CD8-positive, alpha-beta memory T cell (primary cell): ENCODE measurements at regions not wholly inside any gene's neighbourhood (a gene's known extent, or its start where the extent isn't known, plus 50 kb on each side); places are given as distances from the start of the nearest gene placed in this dataset.

Source experiments
- CTCF ChIA-PET: fragments of 350-600 bp; sonication (Branson Sonifier 250); formaldehyde crosslinking; loops from one replicate; lab custom pipeline; 2021; ENCODE audit warnings: antibody characterized with exemption; lab: Charles Lee
- POLR2A ChIA-PET: fragments of 350-600 bp; sonication (Branson Sonifier 250); formaldehyde crosslinking; loops from one replicate; lab custom pipeline; 2021; ENCODE audit warnings: antibody characterized with exemption; lab: Charles Lee
- DNase-seq, 5 donors: peaks; one replicate each; pipeline versions ENCODE4 v3.0.0 to v3.0.0-alpha.2; 2020 to 2022; ENCODE audit warnings: mixed read lengths in 1 of 5
- H3K27ac ChIP-seq: one replicate; pipeline ENCODE4 v1.7.0; 2013; ENCODE audit warnings: low read depth, mild to moderate bottlenecking, low read length, moderate library complexity
- H3K27me3 ChIP-seq: 2 replicates; pipeline ENCODE4 v1.7.0; 2013; ENCODE audit warnings: low read length, mild to moderate bottlenecking; ENCODE audit not compliant: insufficient read depth, poor library complexity, severe bottlenecking
- H3K36me3 ChIP-seq: 2 replicates; pipeline ENCODE4 v1.7.0; 2013; ENCODE audit warnings: mild to moderate bottlenecking, low read length, moderate library complexity; ENCODE audit not compliant: insufficient read depth
- H3K4me1 ChIP-seq: 2 replicates; pipeline ENCODE4 v1.7.0; 2013; ENCODE audit warnings: mild to moderate bottlenecking, low read length, moderate library complexity; ENCODE audit not compliant: insufficient read depth
- H3K4me3 ChIP-seq: 2 replicates; pipeline ENCODE4 v1.7.0; 2013; ENCODE audit warnings: mild to moderate bottlenecking, low read length
- H3K9me3 ChIP-seq: 2 replicates; pipeline ENCODE4 v1.7.0; 2013; ENCODE audit warnings: mild to moderate bottlenecking, low read length
- H3K27ac Mint-ChIP-seq, 8 donors: one replicate each; pipeline ENCODE4 v1.8.0; 2020 to 2021; ENCODE audit warnings: mixed read lengths in 8 of 8, mild to moderate bottlenecking in 6 of 8, inconsistent platforms in 3 of 8, moderate library complexity in 3 of 8
- H3K27me3 Mint-ChIP-seq, 2 donors: one replicate each; pipeline ENCODE4 v1.8.0; 2020 to 2021; ENCODE audit warnings: mixed read lengths in 2 of 2, mild to moderate bottlenecking in 1 of 2, moderate library complexity in 1 of 2
- H3K36me3 Mint-ChIP-seq, 3 donors: one replicate each; pipeline ENCODE4 v1.8.0; 2020 to 2021; ENCODE audit warnings: mixed read lengths in 3 of 3, inconsistent platforms in 1 of 3, mild to moderate bottlenecking in 1 of 3
- H3K4me1 Mint-ChIP-seq, 3 donors: one replicate each; pipeline ENCODE4 v1.8.0; 2020 to 2021; ENCODE audit warnings: mixed read lengths in 3 of 3, inconsistent platforms in 1 of 3, mild to moderate bottlenecking in 1 of 3
- H3K4me3 Mint-ChIP-seq, 7 donors: one replicate each; pipeline ENCODE4 v1.8.0; 2020 to 2021; ENCODE audit warnings: mixed read lengths in 7 of 7, mild to moderate bottlenecking in 6 of 7, moderate library complexity in 4 of 7, inconsistent platforms in 2 of 7
- H3K9me3 Mint-ChIP-seq, 5 donors: one replicate each; pipeline ENCODE4 v1.8.0; 2020 to 2022; ENCODE audit warnings: mixed read lengths in 5 of 5, mild to moderate bottlenecking in 3 of 5, moderate library complexity in 2 of 5, inconsistent platforms in 1 of 5

GRCh38 chr12:4987076-4988046, 56.3 kb upstream of the KCNA5 start:
- H3K27ac Mint-ChIP-seq: no peak overlapping the region
- no peaks in the 10 kb centered on the region for H3K9me3 ChIP-seq
- no peaks in the 10 kb centered on the region for H3K4me1 ChIP-seq
- POLR2A ChIA-PET: no interaction called here
- H3K27me3 ChIP-seq: no peaks in the 10 kb centered on the region
- no peaks in the 10 kb centered on the region for H3K36me3 Mint-ChIP-seq
- no peaks in the 10 kb centered on the region for H3K4me1 Mint-ChIP-seq
- CTCF ChIA-PET: interaction anchor here (1.0 kb wide), 1 partner anchor 10 kb away, joined by 3 read pairs; no protein-coding TSS in a partner anchor
- no peak overlapping the region for H3K27ac ChIP-seq
- H3K4me3 Mint-ChIP-seq: no peak overlapping the region
- DNase-seq: no peak
- no peaks in the 10 kb centered on the region for H3K9me3 Mint-ChIP-seq
- H3K36me3 ChIP-seq: no peaks in the 10 kb centered on the region
- no peak overlapping the region for H3K4me3 ChIP-seq
- peaks cover 7 to 29% of the 10 kb centered on the region in 2 donors for H3K27me3 Mint-ChIP-seq

GRCh38 chr12:4991373-4991772, 52.3 kb upstream of the KCNA5 start:
- H3K9me3 ChIP-seq: no peaks in the 10 kb centered on the region
- H3K36me3 ChIP-seq: no peaks in the 10 kb centered on the region
- no peaks in the 10 kb centered on the region for H3K4me1 ChIP-seq
- ChIA-PET POLR2A (no interaction called here), CTCF (no interaction called here)
- no peak for DNase-seq
- H3K4me3 ChIP-seq: no peak overlapping the region
- H3K4me1 Mint-ChIP-seq: no peaks in the 10 kb centered on the region
- H3K27me3 ChIP-seq: no peaks in the 10 kb centered on the region
- H3K27me3 Mint-ChIP-seq: peaks cover 17 to 35% of the 10 kb centered on the region in 2 donors
- no peak overlapping the region for H3K27ac ChIP-seq
- no peak overlapping the region for H3K27ac Mint-ChIP-seq
- H3K4me3 Mint-ChIP-seq: no peak overlapping the region
- H3K36me3 Mint-ChIP-seq: no peaks in the 10 kb centered on the region
- H3K9me3 Mint-ChIP-seq: no peaks in the 10 kb centered on the region

- ChIA-PET POLR2A (no interaction called here), CTCF (no interaction called here)
- H3K4me1 ChIP-seq: no peaks in the 10 kb centered on the region
- no peaks in the 10 kb centered on the region for H3K9me3 ChIP-seq
- Mint-ChIP-seq H3K4me1 (no peaks in the 10 kb centered on the region), H3K36me3 (no peaks in the 10 kb centered on the region), H3K4me3 (no peak overlapping the region), H3K27ac (no peak overlapping the region), H3K27me3 (peaks cover 18 to 32% of the 10 kb centered on the region in 2 donors), H3K9me3 (no peaks in the 10 kb centered on the region)
- H3K27me3 ChIP-seq: no peaks in the 10 kb centered on the region
- no peaks in the 10 kb centered on the region for H3K36me3 ChIP-seq
- DNase-seq: no peak
- H3K27ac ChIP-seq: no peak overlapping the region
- no peak overlapping the region for H3K4me3 ChIP-seq
Measured at GRCh38 chr12:4991801-4992200, 51.9 kb upstream of the KCNA5 start.

GRCh38 chr12:4992871-4993270, 50.8 kb upstream of the KCNA5 start:
- Histone ChIP-seq H3K4me1 (no peaks in the 10 kb centered on the region), H3K36me3 (no peaks in the 10 kb centered on the region), H3K27ac (no peak overlapping the region), H3K27me3 (peaks cover 3% of the 10 kb centered on the region), H3K4me3 (no peak overlapping the region), H3K9me3 (no peaks in the 10 kb centered on the region)
- no peaks in the 10 kb centered on the region for H3K9me3 Mint-ChIP-seq
- POLR2A ChIA-PET: no interaction called here
- CTCF ChIA-PET: no interaction called here
- H3K4me1 Mint-ChIP-seq: no peaks in the 10 kb centered on the region
- H3K36me3 Mint-ChIP-seq: no peaks in the 10 kb centered on the region
- no peak overlapping the region for H3K27ac Mint-ChIP-seq
- no peak for DNase-seq
- H3K4me3 Mint-ChIP-seq: no peak overlapping the region
- H3K27me3 Mint-ChIP-seq: peaks cover 16 to 28% of the 10 kb centered on the region in 2 donors
